NCI-H146 treated with DMSO at 0.1 percent for 48 hours (cell line): ENCODE measurements at regions not wholly inside any gene's neighbourhood (a gene's known extent, or its start where the extent isn't known, plus 50 kb on each side); places are given as distances from the start of the nearest gene placed in this dataset.

Source experiments
- DNase-seq: peaks from one replicate; lab custom pipeline; 2025; ENCODE audit not compliant: unreplicated experiment; lab: John Stamatoyannopoulos, UW

DNA sequence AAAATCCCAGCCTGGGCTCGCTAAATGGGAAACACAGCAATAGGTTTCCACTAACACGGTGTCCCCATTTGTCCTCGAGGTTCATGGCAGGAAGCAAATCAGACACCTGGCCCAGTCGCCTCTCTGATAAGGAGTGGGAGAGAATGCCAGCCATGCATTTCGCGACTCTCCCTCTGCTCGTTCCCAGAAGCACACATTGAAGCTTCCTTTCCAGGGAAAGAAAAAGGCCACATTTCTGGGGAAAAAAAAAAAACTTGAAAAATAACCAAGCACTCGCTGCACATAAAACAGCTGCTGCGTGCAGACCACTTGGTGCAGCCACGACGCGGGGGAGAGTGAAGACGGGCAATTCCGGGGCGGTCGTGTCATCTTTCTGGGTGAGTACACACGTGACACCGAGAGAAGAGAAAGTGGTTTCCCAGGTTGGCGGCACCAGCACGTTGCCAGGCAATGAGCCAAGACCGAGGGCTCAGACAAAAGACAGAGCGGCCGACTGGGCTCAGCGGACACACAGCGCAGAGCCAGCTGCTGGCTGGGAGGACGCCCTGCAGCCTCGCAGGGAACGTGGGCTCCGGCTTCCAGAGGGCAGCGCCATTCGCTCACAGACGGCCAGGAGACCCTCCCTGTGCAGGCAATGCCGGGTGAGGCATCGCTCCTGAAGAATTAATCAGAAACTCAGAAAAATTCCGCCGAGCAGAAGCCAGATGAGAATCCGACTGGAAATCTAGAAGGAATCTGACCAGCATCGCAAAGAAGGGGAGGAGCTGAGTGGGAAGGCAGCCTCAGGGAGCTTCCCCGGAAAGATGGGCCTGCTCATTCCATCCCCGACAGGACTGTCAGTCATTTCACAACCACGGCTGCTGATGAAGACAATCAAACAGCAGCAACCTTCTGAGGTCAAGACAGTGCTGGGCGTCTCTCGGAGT is 83.2 kb upstream of the IRS2 start:
- DNase-seq, result peak; percentile 90

DNA sequence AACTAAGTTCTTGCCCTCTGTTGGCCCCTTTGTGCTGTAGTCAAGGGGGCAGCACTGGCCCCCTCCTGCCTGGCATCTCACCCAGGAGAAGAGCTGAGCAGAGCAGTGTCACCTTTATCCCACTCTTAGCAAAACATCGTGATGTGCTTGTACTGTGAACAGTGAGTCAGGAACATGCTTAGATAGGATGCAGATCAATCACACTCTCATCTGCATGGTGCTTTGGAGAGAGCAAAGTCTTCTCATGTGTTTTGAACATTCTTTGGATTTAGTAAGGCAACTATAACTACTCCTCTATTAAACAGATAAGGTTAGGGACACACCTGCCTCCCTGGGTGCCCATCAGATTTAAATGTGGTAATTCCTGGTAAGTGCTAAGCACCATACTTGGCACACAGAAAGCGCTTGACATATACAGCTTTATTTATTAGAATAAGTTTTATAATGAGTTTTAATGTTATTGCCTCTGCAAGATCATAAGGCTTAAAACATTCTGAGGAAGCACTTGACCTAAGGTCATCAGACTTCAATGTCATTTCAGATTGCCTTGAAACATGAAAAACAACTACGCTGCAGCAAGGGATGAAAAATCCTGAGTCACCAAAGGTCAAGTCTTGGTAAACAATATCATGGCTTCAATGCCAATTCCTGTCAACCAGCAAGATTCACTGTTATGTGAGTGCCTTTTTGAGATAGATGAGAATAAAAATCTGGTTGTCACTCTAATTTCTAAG is 82.4 kb upstream of the IRS2 start:
- no peak for DNase-seq

DNA sequence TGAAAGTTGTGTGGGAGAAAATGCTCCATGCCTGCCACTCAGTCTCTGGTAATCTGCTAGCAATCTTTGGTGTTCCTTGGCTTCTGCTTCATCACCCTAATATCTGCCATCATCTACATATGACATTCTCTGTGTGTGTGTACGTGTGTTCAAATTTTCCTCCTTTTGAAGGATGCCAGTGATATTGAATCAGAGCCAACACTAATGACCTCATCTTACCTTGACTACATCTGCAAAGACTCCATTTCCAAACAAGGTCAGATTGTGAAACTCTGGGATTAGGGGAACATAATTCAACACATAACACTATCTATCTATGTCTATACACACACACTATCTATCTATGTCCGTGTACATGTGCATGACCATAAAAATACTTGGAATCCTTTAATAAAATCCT is 81.4 kb upstream of the IRS2 start:
- no peak for DNase-seq

DNA sequence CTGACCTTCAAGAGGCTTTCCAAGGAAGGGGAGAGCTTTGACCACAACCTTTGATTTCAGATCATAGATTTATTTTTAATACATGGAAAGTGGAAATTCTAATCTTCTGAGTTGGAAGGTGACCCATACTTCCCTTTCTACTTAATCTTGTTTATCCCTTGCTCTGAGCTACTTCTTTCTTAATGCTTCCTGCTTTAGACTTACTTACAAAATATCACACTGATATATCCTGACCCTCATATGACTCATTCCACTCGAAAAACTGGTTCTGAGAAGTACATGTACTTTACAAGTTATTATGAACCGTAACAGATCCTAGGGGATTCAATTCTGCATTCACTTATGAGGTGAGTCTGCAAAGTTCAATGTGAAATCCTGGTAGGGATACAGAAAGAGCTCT is 76.2 kb upstream of the IRS2 start:
- no peak for DNase-seq

DNA sequence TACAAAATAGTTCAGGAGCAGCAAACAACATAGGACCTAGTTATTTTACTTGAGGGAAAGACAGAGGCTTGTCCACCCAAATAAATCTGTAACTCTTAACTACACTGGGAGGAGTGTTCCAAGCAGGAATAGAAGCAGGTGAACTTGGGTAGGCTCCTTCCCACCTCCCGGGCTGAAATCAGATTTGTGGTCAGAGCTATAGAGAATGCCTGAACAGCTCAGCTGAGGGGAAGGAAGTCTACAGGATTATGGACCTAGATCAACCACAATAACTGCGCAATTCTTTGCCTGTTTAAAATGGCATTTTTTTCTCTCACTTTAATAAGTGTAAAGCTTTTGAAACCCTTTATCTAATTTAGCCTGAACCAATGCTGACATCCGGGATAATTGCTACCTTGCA is 73.5 kb upstream of the IRS2 start:
- DNase-seq, result no peak

DNA sequence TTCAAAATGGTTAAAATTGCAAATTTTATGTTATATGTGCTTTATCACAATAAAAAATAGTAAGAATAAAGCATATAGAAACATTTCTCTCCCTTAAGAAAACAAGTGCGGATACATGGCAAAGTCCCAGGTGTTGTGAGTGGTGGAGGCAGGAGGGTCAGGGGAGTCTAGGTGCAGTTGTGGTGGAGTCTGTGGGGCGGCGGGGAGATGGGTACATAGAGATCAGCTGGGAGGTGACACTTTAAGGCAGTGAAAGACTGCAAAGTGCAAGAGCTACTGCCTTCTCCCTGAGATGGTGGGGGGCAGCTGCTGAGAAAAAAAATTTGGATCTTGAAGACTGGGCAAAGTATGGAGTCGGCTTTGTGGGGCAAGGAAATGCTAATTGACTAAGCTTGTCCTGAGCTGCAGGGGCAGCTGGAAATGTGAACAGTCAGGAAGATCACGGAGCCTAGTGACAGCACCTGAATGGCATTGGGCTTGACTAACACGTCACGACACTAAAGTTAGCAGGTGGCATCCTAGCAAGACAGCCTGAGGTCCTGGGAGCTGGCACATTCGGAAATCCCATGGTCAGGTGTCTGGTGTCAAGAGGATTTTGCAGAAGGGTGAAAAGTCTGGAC is 72.9 kb upstream of the IRS2 start:
- DNase-seq, result no peak

DNA sequence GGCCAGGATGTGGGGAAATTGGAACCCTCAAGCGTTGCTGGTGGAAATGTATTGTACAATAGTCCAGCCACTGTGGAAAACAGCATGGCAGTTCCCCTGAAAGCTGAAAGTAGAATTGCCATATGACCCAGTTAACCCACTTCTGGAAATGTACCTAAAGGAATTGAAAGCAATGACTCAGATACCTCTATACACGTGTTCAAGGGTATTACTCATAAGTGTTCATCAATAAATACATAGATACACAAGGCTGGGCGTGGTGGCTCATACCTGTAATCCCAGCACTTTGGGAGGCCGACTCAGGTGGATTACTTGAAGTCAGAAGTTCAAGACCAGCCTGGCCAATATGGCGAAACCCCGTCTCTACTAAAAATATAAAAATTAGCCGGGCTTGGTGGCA is 71.9 kb upstream of the IRS2 start:
- DNase-seq, result no peak

DNA sequence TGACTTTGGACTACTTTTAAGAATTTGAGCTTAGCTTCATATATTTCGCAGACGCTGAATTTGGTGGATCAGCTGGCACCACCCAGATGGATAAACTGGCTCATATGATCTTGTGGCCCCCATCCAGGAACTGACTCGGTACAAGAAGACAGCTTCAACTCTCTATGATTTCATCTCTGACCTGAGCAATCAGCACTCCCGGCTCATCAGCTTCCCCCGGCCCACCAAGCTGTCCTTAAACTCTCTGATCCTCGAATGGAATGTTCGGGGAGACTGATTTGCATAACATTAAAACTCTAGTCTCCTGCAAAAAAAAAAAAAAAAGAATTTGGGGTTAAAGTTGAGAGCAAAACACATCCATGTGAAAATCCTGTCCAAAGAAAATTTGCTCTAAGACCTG is 71.4 kb upstream of the IRS2 start:
- DNase-seq, result no peak

DNA sequence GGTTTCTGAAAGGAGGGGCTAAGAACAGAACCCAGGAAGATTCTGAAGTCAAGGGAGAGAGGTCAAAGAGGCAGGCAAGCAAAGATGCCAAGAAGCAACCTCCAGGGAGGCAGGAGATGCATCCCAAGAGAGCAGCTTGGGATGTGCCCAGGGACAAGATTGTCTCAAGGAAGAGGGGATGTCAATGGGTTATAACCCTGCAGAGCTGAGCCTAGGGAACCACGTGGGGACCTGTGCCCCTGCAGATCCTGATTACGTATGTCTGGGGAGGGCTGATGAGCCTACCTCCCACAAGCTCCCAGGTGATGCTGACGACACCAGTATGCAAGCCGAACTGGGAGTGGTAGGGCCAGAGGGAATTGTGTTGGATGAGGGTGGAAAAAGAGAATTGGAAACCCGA is 70.9 kb upstream of the IRS2 start:
- DNase-seq, result no peak

DNA sequence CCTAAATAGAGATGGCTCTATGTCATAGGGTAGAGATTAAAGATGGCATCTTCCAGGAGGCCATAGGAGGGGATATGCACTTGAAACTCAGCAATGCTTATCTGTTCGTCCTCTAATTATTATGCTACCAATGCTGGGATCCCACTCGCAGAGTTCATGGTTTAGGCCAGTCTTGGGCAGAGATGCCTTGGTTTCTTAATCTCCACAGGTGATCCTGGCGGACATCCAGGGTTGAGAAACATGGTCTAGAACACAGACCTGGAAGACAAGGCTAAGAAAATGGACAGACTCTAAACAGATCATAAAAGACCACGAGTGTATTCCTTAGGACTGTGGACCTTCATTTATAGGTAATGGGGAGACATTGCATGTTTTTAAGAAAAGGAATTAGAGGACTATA is 70.0 kb upstream of the IRS2 start:
- no peak for DNase-seq

DNA sequence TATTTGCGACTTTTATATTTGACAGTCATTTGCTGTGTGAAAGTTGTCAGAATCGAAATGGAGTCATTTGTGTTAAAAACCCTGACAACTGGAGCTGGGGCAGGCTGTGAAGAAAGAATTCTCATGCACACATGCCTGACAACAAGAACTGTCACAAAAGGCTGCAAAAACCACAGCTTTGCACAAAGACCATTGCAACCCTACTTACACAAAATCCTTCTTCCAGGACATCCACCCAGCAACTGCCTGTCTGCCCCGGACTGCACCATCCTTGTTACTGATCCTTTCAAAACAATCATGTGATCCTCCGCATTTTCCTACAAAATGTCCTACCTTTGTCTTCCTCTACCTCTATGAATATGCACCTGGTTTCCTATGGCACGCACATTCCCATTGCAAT is 66.8 kb upstream of the IRS2 start:
- DNase-seq, result no peak

DNA sequence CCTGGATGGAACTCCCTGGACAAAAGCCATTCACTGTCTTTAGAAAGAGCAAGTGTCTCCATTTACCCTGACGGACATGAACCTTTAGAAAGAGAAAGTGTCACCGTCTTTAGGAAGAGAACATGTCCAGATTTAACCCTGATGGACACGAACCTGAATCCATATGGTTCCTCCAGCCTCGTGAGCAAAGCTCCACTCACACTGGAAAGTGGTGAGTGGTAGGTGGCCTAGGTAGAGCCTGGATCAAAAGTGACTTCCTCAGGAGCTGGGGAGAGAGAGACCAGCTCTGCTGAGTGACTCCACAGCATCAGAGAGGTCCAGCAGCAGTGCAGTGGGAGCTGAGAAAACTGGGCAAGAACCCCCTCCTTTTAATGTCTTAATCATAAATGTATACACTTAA is 59.8 kb upstream of the IRS2 start:
- no peak for DNase-seq

DNA sequence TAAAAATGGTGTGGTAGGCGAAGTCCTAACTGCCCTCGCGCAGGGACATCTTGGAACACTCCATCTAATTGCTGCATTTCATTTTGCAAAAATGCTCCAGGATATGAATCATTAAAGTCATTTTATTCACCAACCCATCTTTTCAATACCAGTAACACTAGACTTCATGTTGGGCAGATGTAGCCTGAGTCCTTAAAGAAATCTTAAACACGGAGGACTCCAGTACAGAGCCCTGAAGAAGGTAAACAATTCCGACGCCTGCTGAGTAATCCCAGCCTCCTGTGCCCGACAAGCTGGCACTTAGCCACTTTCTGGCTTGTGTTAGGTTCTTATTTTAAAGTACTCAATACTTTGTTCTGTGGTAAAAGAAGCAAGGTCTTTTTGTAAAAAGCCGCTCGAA is 58.0 kb upstream of the IRS2 start:
- DNase-seq, result no peak

DNA sequence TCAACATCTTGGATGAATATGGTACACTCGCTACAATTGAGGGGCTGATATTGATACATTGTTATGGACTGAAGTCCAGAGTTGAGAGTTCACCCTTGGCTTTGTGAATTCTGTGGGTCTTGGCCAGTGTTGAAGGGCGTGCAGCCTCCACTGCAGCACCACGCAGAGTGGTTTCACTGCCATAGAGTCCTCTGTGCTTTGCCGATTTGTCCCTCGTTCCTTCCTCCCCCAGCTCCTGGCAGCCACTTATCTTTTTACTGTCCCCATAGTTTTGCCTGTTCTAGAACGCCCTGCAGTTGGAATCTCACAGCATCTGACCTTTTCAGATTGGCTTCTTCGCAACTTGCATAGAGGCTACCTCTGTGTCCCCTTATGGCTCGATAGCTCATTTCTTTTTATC is 57.3 kb upstream of the IRS2 start:
- DNase-seq, result no peak

DNA sequence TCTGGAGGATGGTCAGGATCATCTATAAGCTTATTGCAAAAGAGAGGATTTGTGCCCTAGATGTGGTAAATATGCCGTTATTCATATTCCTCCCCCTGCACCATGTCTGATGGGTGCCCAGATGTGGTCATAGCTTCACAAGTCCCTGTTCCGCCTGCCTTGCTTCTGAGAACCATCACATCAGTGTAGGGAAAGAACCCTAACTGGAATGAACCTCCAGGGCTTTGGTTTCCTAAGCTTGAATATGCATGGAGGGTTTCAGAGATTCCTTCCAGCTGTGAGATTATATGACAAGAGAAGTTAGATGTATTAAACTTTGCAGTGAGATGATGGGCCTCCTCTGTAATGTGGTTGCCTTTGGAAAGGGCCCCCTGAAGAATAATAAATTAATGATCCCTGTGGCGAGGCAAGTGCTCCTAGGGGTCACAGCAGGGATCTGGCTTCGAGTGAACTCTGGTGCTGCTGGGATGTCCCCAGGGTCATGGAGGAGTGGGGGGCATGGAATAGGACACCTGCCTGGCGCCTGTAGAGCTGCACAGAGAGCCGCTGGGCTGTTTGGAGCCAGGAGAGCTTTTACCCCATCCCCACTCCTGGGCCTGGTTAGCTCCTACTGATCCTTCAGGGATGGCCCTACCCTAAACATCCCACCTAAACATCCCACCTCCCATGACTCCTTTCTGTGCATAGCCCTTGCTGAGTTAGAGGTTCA is 56.0 kb upstream of the IRS2 start:
- DNase-seq, result no peak

DNA sequence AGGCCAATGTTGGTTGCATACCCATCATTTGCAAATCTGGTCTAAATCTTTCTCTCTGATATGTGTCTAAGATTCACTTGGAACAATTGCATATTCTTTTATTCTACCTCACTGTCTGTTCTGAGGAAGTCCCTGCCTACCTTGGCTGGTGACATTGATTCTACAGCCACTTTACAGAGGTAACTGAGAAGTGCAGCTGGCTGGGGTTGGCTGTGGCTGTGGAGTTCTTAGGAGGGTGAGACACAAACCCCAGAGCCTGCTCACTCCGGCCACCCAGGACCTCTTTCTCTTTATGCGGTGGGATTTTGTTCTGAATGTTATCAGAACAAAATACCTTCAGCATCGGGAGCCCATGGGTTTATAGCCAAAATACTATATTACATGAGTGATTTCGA is 54.5 kb upstream of the IRS2 start:
- DNase-seq, result no peak

DNA sequence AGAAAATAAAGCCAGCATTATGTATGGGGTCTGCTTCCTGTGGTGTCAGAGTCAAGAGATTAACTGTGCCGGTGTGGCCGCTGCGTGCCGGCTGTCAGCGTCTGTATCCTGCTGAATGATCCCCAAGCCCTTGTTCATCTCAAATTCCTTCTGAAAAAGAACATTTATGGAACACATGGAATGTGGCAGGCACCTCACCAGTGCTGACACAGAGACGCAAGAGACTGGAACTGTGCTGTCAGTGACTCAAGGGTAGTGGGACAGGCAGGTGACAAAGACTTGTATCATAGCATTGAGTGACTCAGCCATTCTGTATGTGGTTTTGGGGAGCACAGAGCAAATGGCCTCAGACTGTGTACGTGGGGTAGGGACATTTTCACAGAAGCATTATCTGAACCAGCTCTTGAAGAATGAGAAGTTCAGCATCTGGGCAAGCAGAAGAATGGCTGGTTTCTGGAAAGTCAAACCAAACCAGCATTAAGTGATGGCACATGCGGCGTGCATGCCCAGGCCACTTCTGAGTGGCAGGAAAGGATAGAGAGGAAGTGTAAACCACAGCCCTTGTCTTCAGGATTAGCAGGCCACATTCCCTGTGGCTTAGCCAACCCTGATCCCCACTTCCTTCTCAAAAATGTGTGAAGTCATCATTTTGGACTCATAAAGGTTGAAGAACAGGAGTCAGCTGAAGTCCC is 54.0 kb upstream of the IRS2 start:
- DNase-seq, result no peak

DNA sequence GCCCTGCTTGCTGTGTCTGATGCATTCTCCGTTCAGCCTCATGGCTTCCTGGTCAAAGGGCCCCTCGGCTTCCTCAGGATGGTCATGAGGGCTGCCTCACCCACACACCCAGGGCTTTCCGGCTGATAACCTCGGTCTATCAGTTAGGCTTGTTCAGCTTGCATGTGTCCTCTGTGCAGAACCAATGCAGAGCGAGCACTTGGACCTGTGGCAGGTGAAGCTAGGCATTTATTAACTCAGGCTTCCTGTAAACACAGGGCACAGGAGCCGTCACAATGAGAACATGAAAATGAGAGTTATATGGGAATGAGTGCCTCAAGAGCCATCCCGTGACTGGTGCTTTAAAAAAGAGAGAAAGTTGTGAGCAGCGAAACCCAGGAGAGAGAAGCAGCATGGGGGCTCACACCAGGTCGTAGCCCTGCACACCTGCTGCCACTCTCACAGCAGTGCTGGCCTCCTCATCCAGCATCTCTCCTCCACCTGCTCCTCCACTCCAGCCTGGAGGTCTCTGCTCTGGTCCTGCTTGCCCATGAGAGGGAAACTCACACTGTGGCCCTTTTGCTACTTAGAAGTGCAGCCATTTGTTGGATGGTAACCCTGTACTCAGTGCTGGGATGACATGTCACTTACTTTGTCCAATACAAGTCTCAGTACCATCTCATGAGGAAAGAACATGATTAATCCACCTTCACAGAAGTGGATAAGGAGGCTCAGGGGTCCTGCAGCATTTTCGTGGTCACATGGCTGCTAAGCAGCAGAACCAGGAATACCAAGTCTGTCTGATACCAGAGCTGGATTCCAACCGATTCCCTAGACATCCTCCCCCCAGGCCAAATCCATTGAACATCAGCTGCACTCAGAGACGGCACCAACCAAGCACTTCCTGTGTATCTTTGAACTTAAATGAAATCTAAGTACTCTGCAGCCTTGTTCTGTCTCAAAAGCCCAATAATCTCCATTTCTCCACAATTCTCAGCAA is 50.5 kb upstream of the IRS2 start:
- no peak for DNase-seq
